Peyer's patch (tissue), 4 donors: ENCODE measurements at regions not wholly inside any gene's neighbourhood (a gene's known extent, or its start where the extent isn't known, plus 50 kb on each side); places are given as distances from the start of the nearest gene placed in this dataset.

Experiments used
- DNase-seq, 3 donors: peaks; one replicate each; pipeline ENCODE4 v3.0.0-alpha.2; 2017 to 2019
- H3K27ac ChIP-seq, 4 donors: fragments of 200-600 bp; sonication (generic); one replicate each; pipeline ENCODE4 v1.5.1; 2016 to 2019
- H3K27me3 ChIP-seq, 2 donors: fragments of 200-600 bp; sonication (generic); one replicate each; pipeline ENCODE4 v1.5.1; 2019
- H3K36me3 ChIP-seq, 3 donors: fragments of 200-600 bp; sonication (generic); one replicate each; pipeline ENCODE4 v1.5.1; 2016 to 2019
- H3K4me1 ChIP-seq, 4 donors: fragments of 200-600 bp; sonication (generic); one replicate each; pipeline ENCODE4 v1.5.1; 2016 to 2019
- H3K4me3 ChIP-seq, 4 donors: fragments of 200-600 bp; sonication (generic); 1 replicate in 3 of 4; 2 replicates in 1 of 4; pipeline ENCODE4 v1.5.1; 2016 to 2019; ENCODE audit warnings: mild to moderate bottlenecking in 1 of 4
- H3K9me3 ChIP-seq, 4 donors: fragments of 200-600 bp; sonication (generic); one replicate each; pipeline ENCODE4 v1.5.1; 2016 to 2019; ENCODE audit warnings: mild to moderate bottlenecking in 1 of 4
- CTCF ChIP-seq, 6 experiments: fragments of 450-650 bp in 4 of 6; fragments of 200-600 bp in 2 of 6; sonication (generic) in 1 of 6; IDR thresholded peaks; one replicate each; pipeline ENCODE4 v1.5.1; 2017 to 2019; ENCODE audit warnings: antibody characterized with exemption in 6 of 6, mild to moderate bottlenecking in 3 of 6, moderate library complexity in 1 of 6
- POLR2A ChIP-seq, 2 donors: fragments of 450-650 bp; IDR thresholded peaks; one replicate each; pipeline ENCODE4 v1.5.1; 2017; ENCODE audit warnings: antibody characterized with exemption in 2 of 2, mild to moderate bottlenecking in 2 of 2, moderate library complexity in 2 of 2

GRCh38 chr9:81417941-81418340, 271.4 kb downstream of the TLE1 start:
- H3K27me3 ChIP-seq, result no peaks in the 10 kb centered on the region
- no peak for DNase-seq
- H3K9me3 ChIP-seq, result no peaks in the 10 kb centered on the region
- no peak overlapping the region for H3K4me3 ChIP-seq
- H3K27ac ChIP-seq, result no peak overlapping the region
- TF ChIP-seq CTCF (IDR thresholded peaks at IDR 0.05) (no peak), POLR2A (IDR thresholded peaks at IDR 0.05) (no peak)
- no peaks in the 10 kb centered on the region for H3K4me1 ChIP-seq
- no peaks in the 10 kb centered on the region for H3K36me3 ChIP-seq

GRCh38 chr9:81417299-81417675, 272.1 kb downstream of the TLE1 start:
- H3K27ac ChIP-seq, result no peak overlapping the region
- H3K9me3 ChIP-seq, result no peaks in the 10 kb centered on the region
- H3K4me1 ChIP-seq, result no peaks in the 10 kb centered on the region
- no peak overlapping the region for H3K4me3 ChIP-seq
- TF ChIP-seq POLR2A (IDR thresholded peaks at IDR 0.05) (no peak), CTCF (IDR thresholded peaks at IDR 0.05) (no peak)
- DNase-seq, result no peak
- no peaks in the 10 kb centered on the region for H3K27me3 ChIP-seq
- no peaks in the 10 kb centered on the region for H3K36me3 ChIP-seq

- no peak overlapping the region for H3K4me3 ChIP-seq
- no peak overlapping the region for H3K27ac ChIP-seq
- no peaks in the 10 kb centered on the region for H3K9me3 ChIP-seq
- H3K36me3 ChIP-seq, result no peaks in the 10 kb centered on the region
- H3K27me3 ChIP-seq, result no peaks in the 10 kb centered on the region
- TF ChIP-seq CTCF (IDR thresholded peaks at IDR 0.05), result no peak
- no peak for DNase-seq
- H3K4me1 ChIP-seq, result no peaks in the 10 kb centered on the region
These were observed 272.7 kb downstream of the TLE1 start for GRCh38 chr9:81416476-81417298.

GRCh38 chr9:81414836-81415235, 274.5 kb downstream of the TLE1 start:
- no peak for DNase-seq
- Histone ChIP-seq H3K27me3 (no peaks in the 10 kb centered on the region), H3K27ac (no peak overlapping the region), H3K36me3 (no peaks in the 10 kb centered on the region), H3K4me1 (no peaks in the 10 kb centered on the region), H3K9me3 (no peaks in the 10 kb centered on the region), H3K4me3 (no peak overlapping the region)
- TF ChIP-seq CTCF (IDR thresholded peaks at IDR 0.05) (no peak), POLR2A (IDR thresholded peaks at IDR 0.05) (no peak)

- H3K27me3 ChIP-seq, result no peaks in the 10 kb centered on the region
- no peak overlapping the region for H3K27ac ChIP-seq
- TF ChIP-seq CTCF (IDR thresholded peaks at IDR 0.05), result no peak
- no peak for TF ChIP-seq POLR2A (IDR thresholded peaks at IDR 0.05)
- H3K36me3 ChIP-seq, result no peaks in the 10 kb centered on the region
- H3K4me3 ChIP-seq, result no peak overlapping the region
- H3K4me1 ChIP-seq, result no peaks in the 10 kb centered on the region
- no peaks in the 10 kb centered on the region for H3K9me3 ChIP-seq
- no peak for DNase-seq
These were observed 277.4 kb downstream of the TLE1 start for GRCh38 chr9:81411961-81412360.
